ENCODE measurements at regions not wholly inside any gene's neighbourhood (a gene's known extent, or its start where the extent isn't known, plus 50 kb on each side); places are given as distances from the start of the nearest gene placed in this dataset.

- Mint-ChIP-seq H3K9me3 (no peaks in the 10 kb centered on the region), H3K36me3 (ENCODE audit: insufficient read depth) (no peaks in the 10 kb centered on the region), H3K4me3 (no peak overlapping the region), H3K27me3 (ENCODE audit: low read depth) (no peaks in the 10 kb centered on the region), H3K4me1 (ENCODE audit: low read depth) (no peaks in the 10 kb centered on the region)
- DNase-seq: no peak
- ATAC-seq: no peak
These were observed 1057.5 kb downstream of the LRFN5 start for GRCh38 chr14:42664190-42664589.

- no peaks in the 10 kb centered on the region for H3K4me1 Mint-ChIP-seq (ENCODE audit: low read depth)
- H3K36me3 Mint-ChIP-seq (ENCODE audit: insufficient read depth): no peaks in the 10 kb centered on the region
- DNase-seq (no peak), ATAC-seq (no peak)
- H3K4me3 Mint-ChIP-seq: no peak overlapping the region
- H3K27me3 Mint-ChIP-seq (ENCODE audit: low read depth): no peaks in the 10 kb centered on the region
- peaks cover 14% of the 10 kb centered on the region for H3K9me3 Mint-ChIP-seq
These were observed 1048.0 kb downstream of the LRFN5 start for GRCh38 chr14:42654707-42655106.

- no peaks in the 10 kb centered on the region for H3K4me1 Mint-ChIP-seq (ENCODE audit: low read depth)
- no peak overlapping the region for H3K4me3 Mint-ChIP-seq
- ATAC-seq: no peak
- H3K9me3 Mint-ChIP-seq: peaks cover 20% of the 10 kb centered on the region
- DNase-seq: no peak
- H3K36me3 Mint-ChIP-seq (ENCODE audit: insufficient read depth): no peaks in the 10 kb centered on the region
- no peaks in the 10 kb centered on the region for H3K27me3 Mint-ChIP-seq (ENCODE audit: low read depth)
These were observed 1036.1 kb downstream of the LRFN5 start for GRCh38 chr14:42642787-42643186.

- no peaks in the 10 kb centered on the region for H3K27me3 Mint-ChIP-seq (ENCODE audit: low read depth)
- H3K36me3 Mint-ChIP-seq (ENCODE audit: insufficient read depth): no peaks in the 10 kb centered on the region
- no peaks in the 10 kb centered on the region for H3K4me1 Mint-ChIP-seq (ENCODE audit: low read depth)
- H3K4me3 Mint-ChIP-seq: no peak overlapping the region
- H3K9me3 Mint-ChIP-seq: peaks cover 7% of the 10 kb centered on the region
- no peak for ATAC-seq
- DNase-seq: no peak
These were observed 1026.9 kb downstream of the LRFN5 start for GRCh38 chr14:42633504-42634095.

GRCh38 chr14:42629553-42629952 is 1022.9 kb downstream of the LRFN5 start:
- no peak overlapping the region for H3K4me3 Mint-ChIP-seq
- no peaks in the 10 kb centered on the region for H3K36me3 Mint-ChIP-seq (ENCODE audit: insufficient read depth)
- H3K27me3 Mint-ChIP-seq (ENCODE audit: low read depth): no peaks in the 10 kb centered on the region
- peaks cover 7% of the 10 kb centered on the region for H3K9me3 Mint-ChIP-seq
- no peak for ATAC-seq
- no peaks in the 10 kb centered on the region for H3K4me1 Mint-ChIP-seq (ENCODE audit: low read depth)
- DNase-seq: no peak

- Mint-ChIP-seq H3K4me3 (no peak overlapping the region), H3K27me3 (ENCODE audit: low read depth) (no peaks in the 10 kb centered on the region), H3K36me3 (ENCODE audit: insufficient read depth) (no peaks in the 10 kb centered on the region), H3K4me1 (ENCODE audit: low read depth) (no peaks in the 10 kb centered on the region), H3K9me3 (peaks cover 3% of the 10 kb centered on the region)
- DNase-seq: no peak
- ATAC-seq: no peak
These were observed 1021.9 kb downstream of the LRFN5 start for GRCh38 chr14:42628602-42629001.

- ATAC-seq (no peak), DNase-seq (no peak)
- H3K4me1 Mint-ChIP-seq (ENCODE audit: low read depth): no peaks in the 10 kb centered on the region
- no peaks in the 10 kb centered on the region for H3K36me3 Mint-ChIP-seq (ENCODE audit: insufficient read depth)
- no peaks in the 10 kb centered on the region for H3K9me3 Mint-ChIP-seq
- no peak overlapping the region for H3K4me3 Mint-ChIP-seq
- no peaks in the 10 kb centered on the region for H3K27me3 Mint-ChIP-seq (ENCODE audit: low read depth)
These were observed 1020.3 kb downstream of the LRFN5 start for GRCh38 chr14:42626986-42627385.

GRCh38 chr14:42624980-42625761 is 1018.5 kb downstream of the LRFN5 start:
- Mint-ChIP-seq H3K4me1 (ENCODE audit: low read depth) (no peaks in the 10 kb centered on the region), H3K4me3 (no peak overlapping the region), H3K9me3 (no peaks in the 10 kb centered on the region), H3K27me3 (ENCODE audit: low read depth) (no peaks in the 10 kb centered on the region), H3K36me3 (ENCODE audit: insufficient read depth) (no peaks in the 10 kb centered on the region)
- DNase-seq (no peak), ATAC-seq (no peak)

- Mint-ChIP-seq H3K36me3 (ENCODE audit: insufficient read depth) (no peaks in the 10 kb centered on the region), H3K4me1 (ENCODE audit: low read depth) (no peaks in the 10 kb centered on the region), H3K4me3 (no peak overlapping the region), H3K27me3 (ENCODE audit: low read depth) (no peaks in the 10 kb centered on the region), H3K9me3 (peaks cover 10% of the 10 kb centered on the region)
- DNase-seq: no peak
- no peak for ATAC-seq
These were observed 1010.3 kb downstream of the LRFN5 start for GRCh38 chr14:42617005-42617404.

GRCh38 chr14:42606839-42607238 is 1000.2 kb downstream of the LRFN5 start:
- ATAC-seq (no peak), DNase-seq (no peak)
- peaks cover 15% of the 10 kb centered on the region for H3K9me3 Mint-ChIP-seq
- no peaks in the 10 kb centered on the region for H3K36me3 Mint-ChIP-seq (ENCODE audit: insufficient read depth)
- H3K4me3 Mint-ChIP-seq: no peak overlapping the region
- no peaks in the 10 kb centered on the region for H3K27me3 Mint-ChIP-seq (ENCODE audit: low read depth)
- H3K4me1 Mint-ChIP-seq (ENCODE audit: low read depth): no peaks in the 10 kb centered on the region

- H3K4me3 Mint-ChIP-seq: no peak overlapping the region
- peaks cover 19% of the 10 kb centered on the region for H3K9me3 Mint-ChIP-seq
- H3K36me3 Mint-ChIP-seq (ENCODE audit: insufficient read depth): no peaks in the 10 kb centered on the region
- H3K27me3 Mint-ChIP-seq (ENCODE audit: low read depth): no peaks in the 10 kb centered on the region
- H3K4me1 Mint-ChIP-seq (ENCODE audit: low read depth): no peaks in the 10 kb centered on the region
- DNase-seq: no peak
- ATAC-seq: no peak
These were observed 995.7 kb downstream of the LRFN5 start for GRCh38 chr14:42602336-42602845.

- Mint-ChIP-seq H3K27me3 (ENCODE audit: low read depth) (no peaks in the 10 kb centered on the region), H3K4me3 (no peak overlapping the region), H3K4me1 (ENCODE audit: low read depth) (no peaks in the 10 kb centered on the region), H3K36me3 (ENCODE audit: insufficient read depth) (no peaks in the 10 kb centered on the region), H3K9me3 (peaks cover 31% of the 10 kb centered on the region)
- no peak for DNase-seq
- ATAC-seq: no peak
These were observed 965.4 kb downstream of the LRFN5 start for GRCh38 chr14:42572032-42572431.

- DNase-seq: no peak
- no peaks in the 10 kb centered on the region for H3K27me3 Mint-ChIP-seq (ENCODE audit: low read depth)
- ATAC-seq: no peak
- no peak overlapping the region for H3K4me3 Mint-ChIP-seq
- H3K4me1 Mint-ChIP-seq (ENCODE audit: low read depth): no peaks in the 10 kb centered on the region
- peaks cover 8% of the 10 kb centered on the region for H3K9me3 Mint-ChIP-seq
- no peaks in the 10 kb centered on the region for H3K36me3 Mint-ChIP-seq (ENCODE audit: insufficient read depth)
These were observed 962.6 kb downstream of the LRFN5 start for GRCh38 chr14:42569227-42569626.

GRCh38 chr14:42565556-42565955 is 958.9 kb downstream of the LRFN5 start:
- H3K27me3 Mint-ChIP-seq (ENCODE audit: low read depth): no peaks in the 10 kb centered on the region
- DNase-seq (no peak), ATAC-seq (no peak)
- H3K36me3 Mint-ChIP-seq (ENCODE audit: insufficient read depth): no peaks in the 10 kb centered on the region
- no peaks in the 10 kb centered on the region for H3K4me1 Mint-ChIP-seq (ENCODE audit: low read depth)
- H3K9me3 Mint-ChIP-seq: no peaks in the 10 kb centered on the region
- no peak overlapping the region for H3K4me3 Mint-ChIP-seq

GRCh38 chr14:42563313-42563712 is 956.6 kb downstream of the LRFN5 start:
- Mint-ChIP-seq H3K4me1 (ENCODE audit: low read depth) (no peaks in the 10 kb centered on the region), H3K4me3 (no peak overlapping the region), H3K9me3 (no peaks in the 10 kb centered on the region), H3K36me3 (ENCODE audit: insufficient read depth) (no peaks in the 10 kb centered on the region), H3K27me3 (ENCODE audit: low read depth) (no peaks in the 10 kb centered on the region)
- ATAC-seq: no peak
- no peak for DNase-seq
